ENCODE measurements at regions not wholly inside any gene's neighbourhood (a gene's known extent, or its start where the extent isn't known, plus 50 kb on each side); places are given as distances from the start of the nearest gene placed in this dataset.

GRCh38 chr2:144705328-144706245, 185.7 kb upstream of the ZEB2 start:
- DNase-seq, result no peak

GRCh38 chr2:144704709-144705095, 184.8 kb upstream of the ZEB2 start:
- no peak for DNase-seq

DNA sequence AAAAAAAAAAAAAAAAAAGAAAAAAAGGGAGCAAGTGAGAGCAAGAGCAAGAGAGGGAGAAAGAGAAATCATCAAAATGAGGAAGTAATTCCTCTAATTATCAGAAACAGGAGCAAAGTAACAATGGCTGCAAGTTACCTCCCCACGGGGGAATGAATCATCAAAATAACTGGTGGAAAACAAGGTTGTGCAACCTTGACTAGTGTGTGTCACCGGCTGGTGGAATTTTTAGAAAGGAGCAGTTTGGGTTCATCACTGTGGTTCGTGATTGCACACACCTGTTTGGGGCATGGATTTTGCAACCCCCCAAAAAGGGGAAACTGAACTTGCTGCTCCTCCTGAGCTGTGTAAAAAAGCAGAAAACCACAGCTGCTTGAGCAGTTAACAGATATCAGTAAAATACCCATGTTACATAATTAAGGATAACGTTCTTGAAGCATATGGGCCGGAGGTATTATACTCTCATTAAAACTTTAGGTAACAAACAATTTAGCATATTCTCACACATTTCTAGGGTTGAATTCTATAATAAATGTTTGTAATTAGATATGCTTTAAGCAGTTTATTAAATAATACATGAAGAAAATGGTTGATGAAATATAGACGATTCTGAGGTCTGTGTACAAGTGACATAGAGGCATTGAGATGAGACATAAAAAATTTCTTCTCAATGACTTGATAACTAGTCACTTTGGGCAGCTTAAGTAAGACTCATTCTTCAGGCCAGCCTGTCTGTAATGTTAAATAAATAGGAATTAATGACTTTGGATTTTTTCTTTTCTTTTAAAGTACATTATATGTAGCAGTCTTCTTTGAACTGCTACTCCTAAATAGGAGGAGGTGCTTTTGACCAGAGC, 184.2 kb upstream of the ZEB2 start:
- DNase-seq, result no peak

GRCh38 chr2:144702051-144702450, 182.1 kb upstream of the ZEB2 start:
- DNase-seq, result no peak

DNA sequence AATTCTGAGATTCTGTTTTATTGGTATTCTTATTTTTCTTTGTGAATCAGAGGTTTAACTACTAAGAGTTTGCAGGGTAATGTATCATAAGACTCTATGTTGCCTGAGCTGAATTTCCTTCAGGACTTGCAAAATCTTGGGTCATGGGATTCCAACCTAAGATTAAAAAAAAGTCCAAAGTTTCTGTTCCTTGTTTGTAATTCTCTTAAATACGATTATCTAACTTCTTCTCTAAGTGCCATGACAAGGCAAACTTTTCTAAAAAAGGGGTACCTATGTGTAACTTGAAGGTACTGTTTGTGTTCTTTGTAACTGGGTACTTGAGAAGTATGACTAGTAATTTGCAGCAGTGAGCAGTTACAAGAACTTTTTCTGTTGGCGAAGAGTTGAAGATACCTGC, 181.3 kb upstream of the ZEB2 start:
- DNase-seq, result no peak

GRCh38 chr2:144698156-144698555, 178.2 kb upstream of the ZEB2 start:
- no peak for DNase-seq

DNA sequence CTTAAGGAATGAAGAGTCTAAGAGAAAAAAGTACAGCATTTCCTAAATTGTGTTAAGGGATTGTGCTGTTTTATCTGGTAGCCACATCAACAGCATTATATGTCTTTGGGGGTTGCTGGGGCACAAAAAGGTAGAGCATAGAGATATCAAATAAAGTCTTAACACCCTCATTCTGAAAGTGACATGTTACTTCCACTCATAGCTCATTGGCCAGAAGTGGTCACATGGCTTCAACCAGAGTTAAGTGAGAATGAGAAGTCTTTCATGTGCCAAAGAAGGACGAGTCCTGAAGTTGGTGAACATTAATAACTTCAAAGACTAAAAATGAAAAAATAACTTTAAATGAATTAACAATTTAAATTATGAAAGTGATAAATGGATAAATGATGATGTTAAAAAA, 175.7 kb upstream of the ZEB2 start:
- no peak for DNase-seq

- DNase-seq, result no peak
These were observed 174.5 kb upstream of the ZEB2 start for GRCh38 chr2:144694456-144694855.

DNA sequence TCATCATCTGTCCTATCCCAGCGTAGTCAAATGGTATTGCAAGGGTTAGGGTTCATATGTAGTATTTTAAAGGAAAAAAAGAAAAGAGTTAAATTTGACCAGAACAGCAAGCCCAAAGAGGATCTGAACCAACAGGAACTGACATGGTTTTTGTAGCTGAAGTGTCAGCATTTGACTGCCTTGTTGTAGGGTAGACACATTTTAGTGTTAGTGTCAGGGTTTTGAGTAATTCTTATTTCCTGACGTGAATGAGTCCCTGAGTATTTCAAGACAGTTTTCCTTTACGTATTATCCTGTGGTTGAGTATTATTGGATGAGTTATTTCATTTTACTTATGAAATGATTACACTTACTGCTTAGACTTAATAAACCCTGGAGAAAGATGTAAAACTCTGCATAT, 173.3 kb upstream of the ZEB2 start:
- no peak for DNase-seq

- no peak for DNase-seq
These were observed 172.7 kb upstream of the ZEB2 start for GRCh38 chr2:144692661-144693060.

DNA sequence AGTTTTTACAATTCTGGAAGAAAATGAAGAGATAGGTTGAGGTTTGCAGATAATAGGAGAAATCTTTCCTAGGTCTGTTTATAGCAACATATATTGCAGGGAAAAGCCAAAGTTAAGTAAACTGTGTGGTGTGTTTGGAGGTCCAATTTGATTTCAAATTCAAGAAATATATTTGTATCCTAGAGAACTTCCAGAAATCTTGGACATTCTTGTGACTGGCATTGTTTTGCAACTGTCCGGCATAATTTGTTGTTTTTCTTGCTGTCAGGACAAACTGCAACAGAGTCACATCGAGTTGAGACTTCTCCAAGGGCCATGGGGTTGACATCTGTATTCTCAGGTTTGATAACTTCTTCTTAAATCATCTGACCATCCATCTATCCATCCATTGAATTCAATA, 170.9 kb upstream of the ZEB2 start:
- DNase-seq, result no peak

DNA sequence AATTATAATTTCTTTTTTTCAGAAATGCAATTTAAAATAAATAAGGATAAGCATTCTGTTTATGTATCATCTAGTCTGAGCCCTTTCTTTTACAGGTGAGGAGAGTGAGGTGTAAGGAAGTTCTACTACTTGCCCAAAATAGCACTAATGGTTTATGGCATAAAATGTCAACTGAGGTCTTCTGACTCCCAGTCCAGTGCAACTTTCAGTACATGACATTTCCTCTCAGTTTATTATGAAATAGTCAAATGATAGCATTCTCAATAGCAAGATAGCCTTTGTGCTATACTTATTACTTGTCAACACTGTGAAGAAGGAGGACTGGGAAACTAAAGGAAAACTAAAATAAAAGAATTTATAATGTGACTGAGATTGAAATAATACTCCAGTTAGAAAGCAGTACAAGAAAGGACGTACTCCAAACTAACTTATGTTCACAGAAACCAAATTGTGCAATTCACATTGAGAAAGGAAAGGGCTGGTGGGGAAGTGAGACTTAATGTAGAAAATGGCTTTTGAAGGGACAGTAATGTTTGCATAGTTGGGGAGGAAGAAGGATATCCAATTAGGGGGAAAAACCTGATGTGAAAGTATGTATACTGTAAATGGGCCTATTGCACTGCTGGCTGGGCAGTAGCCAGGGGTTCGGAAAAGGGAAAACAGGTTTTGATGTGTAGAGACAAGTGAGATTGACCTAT, 166.7 kb upstream of the ZEB2 start:
- no peak for DNase-seq

DNA sequence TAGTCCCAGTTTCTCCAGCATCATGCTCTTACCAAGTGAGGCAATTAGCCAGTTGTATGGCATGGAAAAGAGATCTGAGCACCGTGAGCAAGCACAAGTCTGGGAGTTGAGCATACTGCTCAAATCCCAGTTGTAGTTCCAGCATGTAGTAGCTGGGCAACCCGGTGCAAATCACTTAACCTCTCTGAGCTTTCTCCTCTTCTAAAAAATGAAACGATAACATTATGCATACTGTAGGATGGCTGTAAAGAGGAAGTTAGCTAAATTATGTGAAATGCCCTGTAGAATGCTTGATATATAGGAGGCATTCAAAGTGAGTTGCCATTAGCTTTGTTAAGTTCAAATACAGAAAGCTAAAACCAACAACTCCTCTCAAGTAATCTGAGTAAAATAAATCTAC, 164.0 kb upstream of the ZEB2 start:
- DNase-seq, result no peak

DNA sequence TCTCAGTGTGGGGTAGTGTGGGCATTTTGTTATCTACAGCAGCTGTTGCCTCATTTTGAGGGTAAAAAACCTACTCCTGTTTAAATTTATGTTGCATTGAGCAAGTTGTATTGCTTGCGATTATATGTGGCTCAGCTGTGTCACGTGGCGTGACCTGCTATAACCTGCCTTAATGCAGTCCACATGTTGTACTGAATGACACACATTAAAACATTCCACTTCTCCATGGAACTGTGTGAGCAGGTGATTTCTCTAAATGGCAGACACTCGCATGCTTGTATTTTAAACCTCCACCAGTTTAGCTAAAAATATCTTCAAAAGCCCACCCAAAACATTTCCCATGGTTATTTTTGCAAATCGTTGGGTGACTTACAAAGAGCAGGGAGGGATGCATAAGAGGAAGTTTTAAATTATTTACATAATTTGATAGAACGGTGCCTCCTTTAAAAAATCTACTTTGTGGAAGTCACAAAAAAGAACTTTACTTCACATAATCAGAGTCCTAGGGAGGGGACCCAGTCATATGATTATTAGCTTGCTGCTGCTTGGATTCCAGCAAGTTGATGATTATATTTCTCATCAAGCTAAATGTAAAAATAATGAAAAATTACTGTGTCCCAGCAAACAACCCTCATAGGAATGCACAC, 163.3 kb upstream of the ZEB2 start:
- no peak for DNase-seq

- no peak for DNase-seq
These were observed 162.3 kb upstream of the ZEB2 start for GRCh38 chr2:144682248-144682647.

DNA sequence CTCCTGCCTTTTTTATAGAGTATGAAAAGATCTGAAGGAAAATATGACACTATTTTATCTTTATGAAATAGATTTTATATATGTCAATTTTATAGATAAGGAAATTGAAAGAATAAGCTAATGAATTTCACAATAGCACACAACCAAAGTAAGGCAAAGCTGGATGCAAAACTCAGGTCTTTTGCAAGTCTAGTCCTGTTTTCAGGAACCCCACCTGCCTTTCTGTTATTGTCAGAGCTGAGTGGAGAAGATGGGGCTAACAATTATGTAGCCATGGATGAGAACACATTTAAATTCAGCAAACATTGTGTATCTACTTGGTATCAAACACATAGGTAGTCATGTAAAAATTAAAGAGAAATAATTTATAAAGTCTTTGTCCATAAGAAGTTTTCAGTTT, 161.5 kb upstream of the ZEB2 start:
- DNase-seq, result no peak

GRCh38 chr2:144679942-144680341, 160.0 kb upstream of the ZEB2 start:
- no peak for DNase-seq

GRCh38 chr2:144678736-144679135, 158.8 kb upstream of the ZEB2 start:
- no peak for DNase-seq

- no peak for DNase-seq
These were observed 155.8 kb upstream of the ZEB2 start for GRCh38 chr2:144675731-144676130.

DNA sequence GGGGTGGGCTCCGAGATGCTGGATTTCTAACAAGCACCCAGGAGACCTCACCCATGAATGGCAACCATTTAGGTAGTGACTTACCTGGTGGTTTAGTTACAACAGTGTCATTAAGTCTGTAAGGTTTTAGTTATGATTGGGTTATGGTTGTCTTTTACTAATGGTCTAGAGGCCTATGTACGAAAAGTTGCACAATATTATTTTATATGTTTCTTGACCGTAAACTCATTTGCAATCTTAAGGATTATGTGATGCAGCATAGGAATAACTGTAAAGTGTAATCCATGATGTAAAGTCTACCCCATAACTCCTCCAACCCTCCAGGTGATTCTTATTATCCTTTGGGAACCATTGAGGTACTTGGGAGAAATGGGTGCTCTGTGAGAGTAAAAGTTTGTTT, 155.4 kb upstream of the ZEB2 start:
- no peak for DNase-seq

DNA sequence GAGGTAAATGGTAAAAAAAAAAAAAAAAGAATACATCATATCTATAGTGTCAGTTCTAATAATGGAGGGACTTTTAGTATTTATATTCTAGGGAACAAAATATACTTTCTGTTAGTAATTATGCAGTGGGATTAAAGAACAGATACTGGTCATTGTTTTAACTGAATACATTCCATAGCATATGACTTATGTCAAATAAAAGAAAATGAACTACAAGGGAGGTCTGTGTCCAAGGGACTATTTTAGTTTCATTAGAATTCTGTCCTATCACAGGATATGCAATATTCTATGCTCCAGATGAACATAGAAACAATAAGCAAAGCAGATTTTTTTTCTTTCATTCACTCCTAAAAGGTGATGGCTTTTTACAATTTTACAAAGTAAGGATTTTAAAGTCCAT, 154.2 kb upstream of the ZEB2 start:
- no peak for DNase-seq

GRCh38 chr2:144673456-144673855, 153.5 kb upstream of the ZEB2 start:
- DNase-seq, result no peak

Measured in NCI-H82 (cell line).